ENCODE measurements at regions not wholly inside any gene's neighbourhood (a gene's known extent, or its start where the extent isn't known, plus 50 kb on each side); places are given as distances from the start of the nearest gene placed in this dataset.
"Not testable (repeated sequence)": the region's sequence is repeated elsewhere in the genome, so short reads cannot be mapped to it uniquely, and the experiment has no call there.

GRCh38 chr6:4280707-4281106 is 145.3 kb upstream of the ECI2 start:
- no peak for DNase-seq

DNA sequence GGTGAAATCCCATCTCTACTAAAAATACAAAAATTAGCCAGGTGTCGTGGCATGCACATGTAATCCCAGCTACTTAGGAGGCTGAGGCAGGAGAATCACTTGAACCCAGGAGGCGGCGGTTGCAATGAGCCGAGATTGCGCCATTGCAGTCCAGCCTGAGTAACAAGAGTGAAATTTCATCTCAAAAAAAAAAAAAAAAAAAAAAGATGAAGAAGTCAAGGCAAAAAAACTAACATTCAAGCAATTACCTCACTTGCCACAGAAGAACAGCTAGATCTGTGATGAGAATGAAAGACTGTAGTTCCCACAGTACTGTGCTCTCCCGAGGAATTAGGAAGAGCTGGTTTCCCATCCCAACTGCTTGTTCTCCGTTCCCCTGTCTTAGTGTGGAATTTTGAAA is 144.7 kb upstream of the ECI2 start:
- no peak for DNase-seq

DNA sequence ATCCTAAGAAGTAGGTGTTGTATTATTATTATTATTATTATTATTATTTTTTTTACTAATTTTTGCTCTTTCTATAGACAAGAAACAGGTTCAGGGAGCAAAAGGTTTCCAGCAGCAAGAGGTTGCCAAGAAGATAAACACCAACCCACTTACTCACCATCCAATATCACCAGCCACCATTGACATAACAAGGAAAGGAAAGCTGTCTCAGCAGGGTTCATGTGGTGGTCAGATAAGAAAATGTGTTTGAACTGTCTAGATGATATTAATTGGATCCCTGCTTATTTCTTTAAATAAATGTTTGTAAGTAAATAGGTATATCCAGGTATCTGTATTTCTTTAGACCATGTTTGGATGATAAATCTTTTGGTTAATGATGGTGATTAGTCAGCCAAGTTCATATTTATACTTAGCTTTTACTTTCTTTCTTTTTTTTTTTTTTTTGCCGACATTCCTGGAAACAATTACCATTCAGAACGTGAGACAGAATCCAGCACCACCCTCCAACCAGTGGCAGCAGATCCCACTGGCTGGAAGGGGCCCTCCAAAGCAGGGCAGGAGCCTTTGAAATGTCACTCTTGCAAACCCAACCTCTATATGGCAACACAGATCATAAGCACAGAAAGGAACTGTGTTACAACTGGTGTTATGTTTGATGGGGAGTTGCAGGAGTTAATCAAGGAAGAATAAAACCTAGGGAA is 139.2 kb upstream of the ECI2 start:
- DNase-seq = no peak

DNA sequence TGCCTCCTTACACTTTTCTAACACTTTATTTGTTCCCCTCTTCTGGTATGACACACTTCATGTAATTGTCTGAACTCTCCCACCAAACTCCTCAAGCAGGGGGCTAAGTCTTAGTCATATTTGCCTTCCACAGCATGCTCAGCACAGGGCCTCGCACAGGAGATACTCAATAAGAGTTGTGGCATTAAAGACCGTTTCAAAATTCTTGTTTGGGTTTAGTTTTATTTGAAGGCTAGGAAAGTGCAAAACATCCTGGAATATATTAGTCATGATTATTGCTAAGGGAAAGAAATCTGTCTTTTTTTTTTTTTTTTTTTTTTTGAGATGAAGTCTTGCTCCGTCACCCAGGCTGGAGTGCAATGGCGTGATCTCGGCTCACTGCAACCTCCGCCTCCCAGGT is 137.6 kb upstream of the ECI2 start:
- DNase-seq = no peak

GRCh38 chr6:4271761-4272470 is 136.5 kb upstream of the ECI2 start:
- DNase-seq = no peak

GRCh38 chr6:4270776-4271175 is 135.4 kb upstream of the ECI2 start:
- no peak for DNase-seq

- no peak for DNase-seq
Measured at GRCh38 chr6:4270001-4270400, 134.6 kb upstream of the ECI2 start.

GRCh38 chr6:4268171-4268570 is 132.8 kb upstream of the ECI2 start:
- no peak for DNase-seq

DNA sequence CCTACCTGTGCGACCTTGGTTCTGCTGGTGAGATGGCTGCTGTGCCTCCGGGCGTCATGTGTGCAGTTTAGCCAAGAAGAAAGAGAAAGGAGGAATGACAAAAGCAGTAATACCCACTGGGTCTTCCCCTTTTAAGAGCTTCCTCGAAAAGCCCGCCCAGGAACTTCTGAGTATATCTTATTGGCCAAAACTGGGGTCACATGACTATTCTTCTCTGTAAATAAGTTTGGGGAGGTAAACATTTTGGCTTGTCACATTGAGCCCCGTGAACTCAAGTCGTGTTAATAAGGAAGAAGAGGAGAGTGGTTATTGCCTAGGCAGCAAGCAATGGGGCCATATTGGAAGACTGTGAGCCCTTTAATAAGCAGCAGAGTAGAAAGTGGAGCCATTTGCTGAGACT is 130.4 kb upstream of the ECI2 start:
- DNase-seq = no peak

- no peak for DNase-seq
Measured at GRCh38 chr6:4264601-4265000, 129.2 kb upstream of the ECI2 start.

DNA sequence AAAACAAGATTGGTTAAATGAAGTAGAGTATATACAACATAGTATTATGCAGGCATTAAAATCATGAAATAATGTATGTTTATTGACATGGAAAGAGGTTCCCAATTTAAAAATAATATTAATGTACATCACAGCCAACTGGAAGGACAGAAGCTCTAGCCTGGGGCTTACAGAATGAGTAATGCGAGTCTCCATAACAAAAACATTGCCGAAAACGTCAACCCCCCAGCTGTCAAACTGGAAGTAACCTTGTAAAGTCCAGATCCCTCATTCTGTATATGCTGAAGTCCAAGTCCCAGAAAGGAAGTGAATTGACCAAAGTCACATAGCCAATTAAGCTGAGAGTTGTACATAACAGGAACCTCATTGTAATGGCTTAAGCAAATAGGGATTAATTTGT is 128.7 kb upstream of the ECI2 start:
- DNase-seq = no peak

- DNase-seq = no peak
Measured at GRCh38 chr6:4262526-4262925, 127.2 kb upstream of the ECI2 start.

GRCh38 chr6:4259391-4259790 is 124.0 kb upstream of the ECI2 start:
- no peak for DNase-seq

DNA sequence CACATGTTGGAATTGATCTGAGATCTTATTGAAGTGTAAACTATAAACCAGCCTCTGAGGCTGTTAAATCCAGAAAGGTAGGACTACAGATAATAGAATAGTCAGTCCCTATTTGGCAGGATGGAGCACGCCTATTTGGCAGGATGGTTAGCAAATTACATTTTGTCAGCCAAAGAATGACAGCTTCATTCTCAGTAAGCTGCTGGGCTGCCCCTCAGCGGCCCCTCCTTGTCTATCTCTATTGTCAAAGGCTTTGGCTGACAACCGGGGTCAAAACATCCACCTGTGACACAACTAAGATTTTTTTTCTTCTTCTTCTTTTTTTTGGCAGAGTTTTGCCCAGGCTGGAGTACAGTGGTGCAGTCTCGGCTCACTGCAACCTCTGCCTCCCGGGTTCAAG is 123.4 kb upstream of the ECI2 start:
- DNase-seq = no peak

DNA sequence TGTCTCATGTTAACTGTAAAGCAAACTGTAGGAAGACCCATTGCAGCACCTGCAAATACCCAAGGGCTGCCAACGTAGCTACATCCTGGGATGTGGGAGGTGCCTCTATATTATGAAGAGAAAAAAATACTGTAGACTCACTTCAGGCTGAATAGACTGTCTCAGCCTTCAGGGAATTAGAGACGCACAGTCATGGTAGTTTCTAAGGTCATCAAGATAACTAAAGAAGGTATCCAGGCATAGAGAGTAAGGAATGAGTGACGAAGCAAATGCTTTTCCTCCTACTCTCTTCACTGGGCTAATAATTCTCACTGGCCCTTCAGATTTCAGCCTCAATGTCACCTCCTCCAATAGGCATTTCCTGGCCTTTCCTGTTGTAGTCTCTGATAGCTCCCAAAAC is 121.6 kb upstream of the ECI2 start:
- DNase-seq = no peak

DNA sequence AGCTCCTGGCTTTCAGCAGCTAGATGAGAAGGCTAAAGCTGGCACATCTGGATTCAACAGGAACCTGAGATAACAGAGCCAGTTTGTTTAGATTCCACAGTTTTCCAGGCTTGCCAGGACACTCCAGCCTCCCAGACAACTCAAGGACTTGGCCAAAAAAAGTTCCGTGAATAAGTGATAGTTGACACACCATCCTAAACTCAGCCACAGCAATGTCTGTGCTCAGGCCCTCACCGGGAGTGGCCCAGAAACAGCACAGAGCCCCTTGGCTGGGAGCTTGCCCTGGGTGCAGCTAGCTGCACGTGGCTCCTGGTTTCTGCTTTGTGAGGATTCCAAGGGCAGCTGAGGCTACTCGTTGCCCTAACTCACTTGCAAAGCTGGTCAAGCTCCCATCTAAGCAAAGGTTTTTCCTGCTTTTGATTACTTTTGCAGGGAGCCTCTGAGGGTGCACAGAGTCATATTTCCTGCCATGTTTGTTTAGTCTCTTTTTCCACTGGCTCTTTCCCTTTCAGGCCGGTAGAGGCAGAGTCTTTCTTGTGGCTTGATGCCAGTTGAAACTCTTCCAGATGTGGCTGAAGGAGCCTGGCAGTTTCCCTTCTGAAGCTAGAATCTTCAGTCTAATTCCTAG is 118.3 kb upstream of the ECI2 start:
- no peak for DNase-seq

- not testable (repeated sequence) for DNase-seq
Measured at GRCh38 chr6:4252445-4252844, 117.1 kb upstream of the ECI2 start.

- no peak for DNase-seq
Measured at GRCh38 chr6:4250645-4251044, 115.3 kb upstream of the ECI2 start.

GRCh38 chr6:4243832-4244231 is 108.5 kb upstream of the ECI2 start:
- DNase-seq = not testable (repeated sequence)

DNA sequence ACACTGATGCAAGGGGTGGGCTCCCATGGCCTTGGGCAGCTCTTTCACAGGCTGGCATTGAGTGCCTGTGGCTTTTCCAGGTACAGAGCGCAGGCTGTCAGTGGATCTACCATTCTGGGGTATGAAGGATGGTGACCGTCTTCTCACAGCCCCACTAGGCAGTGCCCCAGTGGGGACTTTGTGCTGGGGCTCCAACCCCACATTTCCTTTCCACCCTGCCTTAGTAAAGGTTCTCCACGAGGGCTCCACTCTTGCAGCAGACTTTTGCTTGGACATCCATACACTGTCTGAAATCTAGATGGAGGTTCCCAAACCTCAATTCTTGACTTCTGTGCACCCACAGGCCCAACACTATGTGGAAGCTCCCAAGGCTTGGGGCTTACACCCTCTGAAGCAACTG is 107.9 kb upstream of the ECI2 start:
- no peak for DNase-seq

DNA sequence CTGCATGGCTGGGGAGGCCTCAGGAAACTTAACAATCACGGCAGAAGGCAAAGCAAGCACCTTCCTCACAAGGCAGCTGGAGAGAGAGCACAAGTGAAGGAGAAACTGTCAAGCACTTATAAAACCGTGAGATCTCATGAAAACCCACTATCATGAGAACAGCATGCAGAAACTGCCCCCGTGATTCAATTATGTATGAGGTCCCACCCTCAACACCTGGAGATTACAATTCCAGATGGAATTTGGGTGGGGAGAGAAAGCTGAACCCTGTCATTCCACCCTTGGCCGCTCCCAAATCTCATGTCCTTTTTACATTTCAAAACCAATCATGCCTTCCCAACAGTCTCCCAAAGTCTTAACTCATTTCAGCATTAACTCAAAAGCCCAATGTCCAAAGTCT is 107.2 kb upstream of the ECI2 start:
- no peak for DNase-seq

- no peak for DNase-seq
Measured at GRCh38 chr6:4240148-4240547, 104.8 kb upstream of the ECI2 start.

- DNase-seq = no peak
Measured at GRCh38 chr6:4225161-4225872, 89.9 kb upstream of the ECI2 start.
